ENCODE measurements at regions not wholly inside any gene's neighbourhood (a gene's known extent, or its start where the extent isn't known, plus 50 kb on each side); places are given as distances from the start of the nearest gene placed in this dataset.

DNA sequence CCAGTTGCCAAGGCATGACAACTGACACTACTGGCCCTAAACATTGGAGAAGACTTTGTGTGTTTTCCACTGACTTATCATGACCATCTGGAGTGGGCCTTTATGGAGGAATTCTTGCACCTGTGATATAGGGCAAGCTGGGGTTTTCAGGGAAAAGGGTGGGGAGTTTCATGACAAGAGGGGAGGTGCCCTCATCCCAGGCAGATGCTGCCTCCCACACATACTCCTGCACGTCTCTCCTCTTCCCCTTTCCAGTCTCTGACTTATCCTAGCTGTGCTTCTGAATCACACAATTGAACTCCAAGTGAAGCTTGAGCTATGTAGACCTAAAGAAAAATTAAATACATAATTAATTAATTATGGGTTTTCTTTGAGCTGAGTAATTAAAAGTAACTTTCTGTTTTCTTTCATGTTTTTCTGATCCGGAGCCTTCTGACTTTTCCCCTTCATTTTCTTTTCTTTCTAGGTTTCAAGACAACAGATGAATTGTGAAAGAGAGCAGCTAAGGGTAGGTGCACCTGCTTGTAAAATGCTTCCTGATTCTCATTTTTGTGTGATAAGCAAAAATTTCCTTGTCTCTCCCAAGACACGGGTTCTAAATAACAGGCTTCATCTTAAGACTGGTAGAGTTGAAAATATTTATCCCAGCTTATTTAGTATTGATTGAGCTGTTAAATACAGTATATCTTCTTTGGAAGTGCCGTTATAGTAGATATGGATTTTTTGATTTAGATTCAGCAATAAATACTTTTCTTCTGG lies 280.9 kb upstream of the RBFOX1 start:
- Histone ChIP-seq H3K4me3 (replicated peaks in 1 of 2; ENCODE audit: low read depth in 1 of 2, low read length in 2 of 2) (no peak overlapping the region), H3K79me2 (ENCODE audit: insufficient read depth, low read length) (no peaks in the 10 kb centered on the region), H3K4me2 (ENCODE audit: low read length) (no peak overlapping the region), H3K9me3 (ENCODE audit: control insufficient read depth in 1 of 2, insufficient read depth in 1 of 2, low read depth in 1 of 2, low read length in 2 of 2) (no peaks in the 10 kb centered on the region), H3K27ac (ENCODE audit: low read depth, low read length) (no peak overlapping the region), H3K9ac (ENCODE audit: low read length) (no peak overlapping the region), H3K27me3 (ENCODE audit: insufficient read depth, low read length) (no peaks in the 10 kb centered on the region), H3K9me2 (ENCODE audit: insufficient read depth) (no peaks in the 10 kb centered on the region), H3K4me1 (ENCODE audit: control insufficient read depth in 1 of 2, insufficient read depth in 2 of 2, low read length in 2 of 2) (no peaks in the 10 kb centered on the region), H3K36me3 (ENCODE audit: control insufficient read depth in 1 of 2, insufficient read depth in 2 of 2, low read length in 2 of 2) (no peaks in the 10 kb centered on the region), H2AFZ (ENCODE audit: low read depth, low read length, poor library complexity, severe bottlenecking) (no peak overlapping the region), H4K20me1 (ENCODE audit: insufficient read depth) (no peaks in the 10 kb centered on the region)
- DNase-seq (ENCODE audit: low read depth, low spot score) (no peak), ATAC-seq (no peak)
- BruUV-seq (replicated peaks), result no TSS peak
- intact Hi-C loops (cut with micrococcal nuclease), result no loop called here
- RAD21 ChIA-PET (ENCODE audit: low non-redundant PET in 1 of 2, low total read pairs in 2 of 2, uncharacterized antibody in 2 of 2, unreplicated experiment in 2 of 2), result no interaction called here
- CTCF ChIA-PET, result no interaction called here
- POLR2A ChIA-PET, result no interaction called here
- TF ChIP-seq POLR2AphosphoS5 (IDR thresholded peaks at IDR 0.05; ENCODE audit: low read depth, low read length) (no peak), ZNF274 (IDR thresholded peaks at IDR 0.05; ENCODE audit: low read depth, low read length) (no peak), CEBPB (IDR thresholded peaks at IDR 0.05; ENCODE audit: low read depth) (no peak), TCF7L2 (IDR thresholded peaks at IDR 0.05; ENCODE audit: borderline replicate concordance, extremely low read depth, insufficient read depth, insufficient read length) (no peak), FOSL1 (IDR thresholded peaks at IDR 0.05; ENCODE audit: low read depth) (no peak), CBX3 (IDR thresholded peaks at IDR 0.05; ENCODE audit: low read depth) (no peak), SIN3A (IDR thresholded peaks at IDR 0.05; ENCODE audit: low read depth) (no peak), JUND (IDR thresholded peaks at IDR 0.05) (no peak), YY1 (IDR thresholded peaks at IDR 0.05; ENCODE audit: extremely low read depth, insufficient replicate concordance, low read depth, low read length) (no peak), ELF1 (IDR thresholded peaks at IDR 0.05; ENCODE audit: borderline replicate concordance, low read depth) (no peak), RAD21 (IDR thresholded peaks at IDR 0.05; ENCODE audit: low read depth) (no peak)
- TF ChIP-seq, protein P1, sequence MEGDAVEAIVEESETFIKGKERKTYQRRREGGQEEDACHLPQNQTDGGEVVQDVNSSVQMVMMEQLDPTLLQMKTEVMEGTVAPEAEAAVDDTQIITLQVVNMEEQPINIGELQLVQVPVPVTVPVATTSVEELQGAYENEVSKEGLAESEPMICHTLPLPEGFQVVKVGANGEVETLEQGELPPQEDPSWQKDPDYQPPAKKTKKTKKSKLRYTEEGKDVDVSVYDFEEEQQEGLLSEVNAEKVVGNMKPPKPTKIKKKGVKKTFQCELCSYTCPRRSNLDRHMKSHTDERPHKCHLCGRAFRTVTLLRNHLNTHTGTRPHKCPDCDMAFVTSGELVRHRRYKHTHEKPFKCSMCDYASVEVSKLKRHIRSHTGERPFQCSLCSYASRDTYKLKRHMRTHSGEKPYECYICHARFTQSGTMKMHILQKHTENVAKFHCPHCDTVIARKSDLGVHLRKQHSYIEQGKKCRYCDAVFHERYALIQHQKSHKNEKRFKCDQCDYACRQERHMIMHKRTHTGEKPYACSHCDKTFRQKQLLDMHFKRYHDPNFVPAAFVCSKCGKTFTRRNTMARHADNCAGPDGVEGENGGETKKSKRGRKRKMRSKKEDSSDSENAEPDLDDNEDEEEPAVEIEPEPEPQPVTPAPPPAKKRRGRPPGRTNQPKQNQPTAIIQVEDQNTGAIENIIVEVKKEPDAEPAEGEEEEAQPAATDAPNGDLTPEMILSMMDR (IDR thresholded peaks at IDR 0.05 in 2 of 3, conservative IDR thresholded peaks at IDR 0.05 in 1 of 3; ENCODE audit: borderline replicate concordance in 1 of 3, insufficient read depth in 1 of 3, low read depth in 2 of 3, low read length in 2 of 3), result no peak
- TF ChIP-seq, protein P2, sequence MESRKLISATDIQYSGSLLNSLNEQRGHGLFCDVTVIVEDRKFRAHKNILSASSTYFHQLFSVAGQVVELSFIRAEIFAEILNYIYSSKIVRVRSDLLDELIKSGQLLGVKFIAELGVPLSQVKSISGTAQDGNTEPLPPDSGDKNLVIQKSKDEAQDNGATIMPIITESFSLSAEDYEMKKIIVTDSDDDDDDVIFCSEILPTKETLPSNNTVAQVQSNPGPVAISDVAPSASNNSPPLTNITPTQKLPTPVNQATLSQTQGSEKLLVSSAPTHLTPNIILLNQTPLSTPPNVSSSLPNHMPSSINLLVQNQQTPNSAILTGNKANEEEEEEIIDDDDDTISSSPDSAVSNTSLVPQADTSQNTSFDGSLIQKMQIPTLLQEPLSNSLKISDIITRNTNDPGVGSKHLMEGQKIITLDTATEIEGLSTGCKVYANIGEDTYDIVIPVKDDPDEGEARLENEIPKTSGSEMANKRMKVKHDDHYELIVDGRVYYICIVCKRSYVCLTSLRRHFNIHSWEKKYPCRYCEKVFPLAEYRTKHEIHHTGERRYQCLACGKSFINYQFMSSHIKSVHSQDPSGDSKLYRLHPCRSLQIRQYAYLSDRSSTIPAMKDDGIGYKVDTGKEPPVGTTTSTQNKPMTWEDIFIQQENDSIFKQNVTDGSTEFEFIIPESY (IDR thresholded peaks at IDR 0.05; ENCODE audit: extremely low read depth, insufficient replicate concordance, low read length), result no peak
- TF ChIP-seq, protein P3, sequence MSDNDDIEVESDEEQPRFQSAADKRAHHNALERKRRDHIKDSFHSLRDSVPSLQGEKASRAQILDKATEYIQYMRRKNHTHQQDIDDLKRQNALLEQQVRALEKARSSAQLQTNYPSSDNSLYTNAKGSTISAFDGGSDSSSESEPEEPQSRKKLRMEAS (IDR thresholded peaks at IDR 0.05), result no peak
